ENCODE measurements at regions not wholly inside any gene's neighbourhood (a gene's known extent, or its start where the extent isn't known, plus 50 kb on each side); places are given as distances from the start of the nearest gene placed in this dataset.

DNA sequence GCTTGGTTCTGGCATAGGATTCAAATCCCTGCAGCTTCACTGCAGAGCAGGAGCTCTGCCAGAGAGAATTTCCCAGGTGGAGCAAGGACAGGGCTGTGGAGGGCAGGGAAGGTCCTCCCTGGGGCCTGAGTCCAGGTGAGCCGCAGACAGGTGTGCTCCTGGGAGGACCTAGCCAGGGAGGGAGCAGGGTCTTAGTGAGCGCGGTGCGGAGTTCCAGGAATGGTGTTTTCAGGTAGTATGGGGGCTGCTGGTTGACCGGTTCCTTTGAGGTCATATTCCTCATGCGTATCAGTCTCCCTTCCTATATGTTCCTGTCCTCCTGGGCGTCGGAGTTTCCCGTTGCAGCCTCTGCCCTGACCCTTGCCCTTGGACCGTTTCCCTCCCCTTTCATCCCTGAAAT lies 813.3 kb downstream of the KCNJ18 start:
- ChIA-PET POLR2A (no interaction called here), CTCF (no interaction called here)
- H3K27me3 Mint-ChIP-seq: no peaks in the 10 kb centered on the region
- ATAC-seq (no peak), DNase-seq (no peak)
- peaks cover 9% of the 10 kb centered on the region for H3K9me3 Mint-ChIP-seq
- no peaks in the 10 kb centered on the region for H3K36me3 Mint-ChIP-seq (ENCODE audit: low read depth)
- no peaks in the 10 kb centered on the region for H3K4me1 Mint-ChIP-seq (ENCODE audit: low read depth)
- no peak overlapping the region for H3K4me3 Mint-ChIP-seq
- H3K27ac Mint-ChIP-seq: no peak overlapping the region
- intact Hi-C loops (cut with micrococcal nuclease): no loop called here
- TF ChIP-seq, protein P1, sequence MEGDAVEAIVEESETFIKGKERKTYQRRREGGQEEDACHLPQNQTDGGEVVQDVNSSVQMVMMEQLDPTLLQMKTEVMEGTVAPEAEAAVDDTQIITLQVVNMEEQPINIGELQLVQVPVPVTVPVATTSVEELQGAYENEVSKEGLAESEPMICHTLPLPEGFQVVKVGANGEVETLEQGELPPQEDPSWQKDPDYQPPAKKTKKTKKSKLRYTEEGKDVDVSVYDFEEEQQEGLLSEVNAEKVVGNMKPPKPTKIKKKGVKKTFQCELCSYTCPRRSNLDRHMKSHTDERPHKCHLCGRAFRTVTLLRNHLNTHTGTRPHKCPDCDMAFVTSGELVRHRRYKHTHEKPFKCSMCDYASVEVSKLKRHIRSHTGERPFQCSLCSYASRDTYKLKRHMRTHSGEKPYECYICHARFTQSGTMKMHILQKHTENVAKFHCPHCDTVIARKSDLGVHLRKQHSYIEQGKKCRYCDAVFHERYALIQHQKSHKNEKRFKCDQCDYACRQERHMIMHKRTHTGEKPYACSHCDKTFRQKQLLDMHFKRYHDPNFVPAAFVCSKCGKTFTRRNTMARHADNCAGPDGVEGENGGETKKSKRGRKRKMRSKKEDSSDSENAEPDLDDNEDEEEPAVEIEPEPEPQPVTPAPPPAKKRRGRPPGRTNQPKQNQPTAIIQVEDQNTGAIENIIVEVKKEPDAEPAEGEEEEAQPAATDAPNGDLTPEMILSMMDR (IDR thresholded peaks at IDR 0.05): no peak

GRCh38 chr17:22506231-22506630 lies 813.9 kb downstream of the KCNJ18 start:
- Mint-ChIP-seq H3K9me3 (peaks cover 9% of the 10 kb centered on the region), H3K4me1 (ENCODE audit: low read depth) (no peaks in the 10 kb centered on the region), H3K27me3 (no peaks in the 10 kb centered on the region), H3K36me3 (ENCODE audit: low read depth) (no peaks in the 10 kb centered on the region), H3K4me3 (no peak overlapping the region), H3K27ac (no peak overlapping the region)
- intact Hi-C loops (cut with micrococcal nuclease): no loop called here
- TF ChIP-seq, protein P1 (IDR thresholded peaks at IDR 0.05): no peak
- CTCF ChIA-PET: no interaction called here
- POLR2A ChIA-PET: no interaction called here
- DNase-seq: no peak
- no peak for ATAC-seq

DNA sequence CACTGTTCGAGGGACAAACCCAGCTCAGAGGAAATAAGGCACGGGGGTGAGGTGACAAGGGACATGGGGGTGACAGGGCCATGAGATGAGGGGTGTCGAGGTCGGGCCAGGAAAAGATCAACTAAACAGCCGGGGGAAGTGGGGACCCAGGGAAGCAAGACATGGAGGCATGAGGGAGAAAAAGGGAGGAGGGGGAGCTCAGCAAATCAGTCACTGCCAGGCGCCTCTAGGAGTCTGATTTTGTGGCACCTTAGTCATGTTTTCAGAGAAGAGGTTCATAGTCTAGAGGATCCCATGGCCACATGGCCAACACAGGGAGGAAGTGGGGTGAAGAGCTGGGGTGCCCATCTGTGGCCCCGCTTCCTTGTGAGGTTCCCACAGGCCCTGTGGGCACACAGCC lies 814.5 kb downstream of the KCNJ18 start:
- Mint-ChIP-seq H3K36me3 (ENCODE audit: low read depth) (no peaks in the 10 kb centered on the region), H3K27me3 (no peaks in the 10 kb centered on the region), H3K4me3 (no peak overlapping the region), H3K4me1 (ENCODE audit: low read depth) (no peaks in the 10 kb centered on the region), H3K9me3 (peaks cover 9% of the 10 kb centered on the region), H3K27ac (no peak overlapping the region)
- no peak for ATAC-seq
- no peak for DNase-seq
- TF ChIP-seq, protein P1 (IDR thresholded peaks at IDR 0.05): no peak
- ChIA-PET CTCF (no interaction called here), POLR2A (no interaction called here)
- intact Hi-C loops (cut with micrococcal nuclease): no loop called here

DNA sequence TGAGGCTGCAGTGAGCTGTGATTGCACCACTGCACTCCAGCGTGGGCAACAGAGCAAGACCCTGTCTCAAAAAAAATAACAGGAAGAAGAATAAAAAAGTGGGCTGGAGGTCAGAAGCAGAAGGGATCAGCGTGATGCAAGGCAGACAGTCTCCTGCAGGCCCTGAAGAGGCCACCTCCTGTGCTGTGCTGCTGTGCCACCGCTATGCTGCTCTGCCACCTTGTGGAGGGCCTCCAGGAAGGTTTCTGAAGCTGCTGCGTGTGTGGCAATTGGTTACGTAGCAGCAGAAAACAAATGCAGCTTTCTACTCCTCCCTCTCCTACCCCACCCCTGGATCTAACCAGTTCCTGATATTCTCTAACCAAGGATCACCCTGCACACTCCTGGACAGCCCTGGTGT lies 815.5 kb downstream of the KCNJ18 start:
- TF ChIP-seq, protein P1 (IDR thresholded peaks at IDR 0.05): no peak
- no peaks in the 10 kb centered on the region for H3K36me3 Mint-ChIP-seq (ENCODE audit: low read depth)
- H3K27me3 Mint-ChIP-seq: no peaks in the 10 kb centered on the region
- ATAC-seq: no peak
- CTCF ChIA-PET: no interaction called here
- H3K27ac Mint-ChIP-seq: no peak overlapping the region
- POLR2A ChIA-PET: no interaction called here
- DNase-seq: peak; percentile 8
- H3K4me1 Mint-ChIP-seq (ENCODE audit: low read depth): no peaks in the 10 kb centered on the region
- no peak overlapping the region for H3K4me3 Mint-ChIP-seq
- peaks cover 9% of the 10 kb centered on the region for H3K9me3 Mint-ChIP-seq
- intact Hi-C loops (cut with micrococcal nuclease): no loop called here

- H3K9me3 Mint-ChIP-seq: peaks cover 9% of the 10 kb centered on the region
- intact Hi-C loops (cut with micrococcal nuclease): no loop called here
- CTCF ChIA-PET: no interaction called here
- H3K4me3 Mint-ChIP-seq: no peak overlapping the region
- H3K27me3 Mint-ChIP-seq: no peaks in the 10 kb centered on the region
- H3K4me1 Mint-ChIP-seq (ENCODE audit: low read depth): no peaks in the 10 kb centered on the region
- POLR2A ChIA-PET: no interaction called here
- H3K27ac Mint-ChIP-seq: no peak overlapping the region
- TF ChIP-seq, protein P1 (IDR thresholded peaks at IDR 0.05): no peak
- H3K36me3 Mint-ChIP-seq (ENCODE audit: low read depth): no peaks in the 10 kb centered on the region
- ATAC-seq: no peak
- DNase-seq: no peak
These were observed 818.2 kb downstream of the KCNJ18 start for GRCh38 chr17:22510504-22510903.

Measured in activated CD8-positive, alpha-beta T cell treated with anti-CD3 and anti-CD28 coated beads for 36 hours (primary cell).